SK-N-MC (cell line): ENCODE measurements at regions not wholly inside any gene's neighbourhood (a gene's known extent, or its start where the extent isn't known, plus 50 kb on each side); places are given as distances from the start of the nearest gene placed in this dataset.

Source experiments
- EZH2 ChIP-seq: fragments of 200-600 bp; sonication (generic); IDR thresholded peaks from one replicate; pipeline ENCODE4 v1.6.1; 2017; ENCODE audit warnings: antibody characterized with exemption
- FOXP2 ChIP-seq: optimal IDR thresholded peaks from 2 replicates; pipeline ENCODE3; 2011; ENCODE audit warnings: mild to moderate bottlenecking, moderate library complexity; ENCODE audit not compliant: insufficient read depth; ENCODE audit errors: extremely low read length, control extremely low read depth
- POLR2AphosphoS5 ChIP-seq: IDR thresholded peaks from 2 replicates; pipeline ENCODE4 v1.6.1; 2012; ENCODE audit warnings: mild to moderate bottlenecking, low read depth, low read length, borderline replicate concordance

- TF ChIP-seq POLR2AphosphoS5: no peak
- no peak for TF ChIP-seq EZH2
- no peak for TF ChIP-seq FOXP2
Observed at GRCh38 chr1:105874621-105875020, 1181.9 kb upstream of the PRMT6 start.
